Lung (tissue), 11 donors: ENCODE measurements at regions not wholly inside any gene's neighbourhood (a gene's known extent, or its start where the extent isn't known, plus 50 kb on each side); places are given as distances from the start of the nearest gene placed in this dataset.

ENCODE experiments used
- ATAC-seq: fragments of 200-7000 bp; cut with Tn5 transposase; one replicate; pipeline ENCODE4 v1.9.1; 2020; ENCODE audit warnings: moderate number of reproducible peaks; ENCODE audit not compliant: insufficient read depth, low FRiP score
- DNase-seq, 3 donors: peaks; one replicate each; pipeline ENCODE4 v3.0.0-alpha.2; 2013 to 2017
- H3K27ac ChIP-seq, 2 donors: one replicate each; pipeline ENCODE4 v1.5.1; 2013; ENCODE audit warnings: mild to moderate bottlenecking in 2 of 2, moderate library complexity in 2 of 2, control low read depth in 1 of 2, inconsistent platforms in 1 of 2, low read depth in 1 of 2, low read length in 1 of 2
- H3K27me3 ChIP-seq, 3 donors: one replicate each; pipeline ENCODE4 v1.5.1; 2013; ENCODE audit warnings: low read length in 2 of 3; ENCODE audit not compliant: control insufficient read depth in 3 of 3, insufficient read depth in 3 of 3
- H3K36me3 ChIP-seq, 4 donors: one replicate each; pipeline ENCODE4 v1.5.1; 2013; ENCODE audit warnings: low read length in 4 of 4, mild to moderate bottlenecking in 1 of 4, moderate library complexity in 1 of 4; ENCODE audit not compliant: control insufficient read depth in 4 of 4, insufficient read depth in 4 of 4
- H3K4me1 ChIP-seq, 5 donors: one replicate each; pipeline ENCODE4 v1.5.1; 2013; ENCODE audit warnings: low read length in 5 of 5, mild to moderate bottlenecking in 2 of 5, moderate library complexity in 1 of 5; ENCODE audit not compliant: control insufficient read depth in 5 of 5, insufficient read depth in 5 of 5
- H3K4me3 ChIP-seq: one replicate; pipeline ENCODE4 v1.5.1; 2013; ENCODE audit warnings: mild to moderate bottlenecking, control low read depth, moderate library complexity
- H3K9ac ChIP-seq, 2 donors: one replicate each; pipeline ENCODE4 v1.5.1; 2013; ENCODE audit warnings: low read length in 2 of 2, control low read depth in 1 of 2; ENCODE audit not compliant: insufficient read depth in 1 of 2
- H3K9me3 ChIP-seq, 4 donors: one replicate each; pipeline ENCODE4 v1.5.1; 2013; ENCODE audit warnings: low read length in 3 of 4, mild to moderate bottlenecking in 1 of 4, moderate library complexity in 1 of 4; ENCODE audit not compliant: control insufficient read depth in 4 of 4, insufficient read depth in 3 of 4
- WGBS, 2 donors: extraction: QIAGEN DNeasy Blood & Tissue Kit; methylation state at CpG; one replicate each; pipeline ENCODE4 v1.1.7; 2013; 5-methylcytosine and 5-hydroxymethylcytosine counted together
- TF ChIP-seq, protein P1 (sequence below): IDR thresholded peaks from 2 replicates; pipeline ENCODE4 v1.5.1; 2012; ENCODE audit warnings: mild to moderate bottlenecking; ENCODE audit errors: control extremely low read depth, extremely low read depth
- donor health status: control.
- donor health status: control.
- donor health status: Bipolar disorder and iron deficiency.
- donor health status: healthy.
- donor health status: DM: yes; HTN: yes; CAD: no.

GRCh38 chr20:30602424-30602823 is 655.0 kb upstream of the DEFB115 start:
- no peak for DNase-seq
- H3K4me3 ChIP-seq = no peak overlapping the region
- 75 to 83% methylated on average over 3 of the region's 3 CpGs for WGBS, 2 donors

GRCh38 chr20:30606990-30607389 is 650.5 kb upstream of the DEFB115 start:
- TF ChIP-seq, protein P1, sequence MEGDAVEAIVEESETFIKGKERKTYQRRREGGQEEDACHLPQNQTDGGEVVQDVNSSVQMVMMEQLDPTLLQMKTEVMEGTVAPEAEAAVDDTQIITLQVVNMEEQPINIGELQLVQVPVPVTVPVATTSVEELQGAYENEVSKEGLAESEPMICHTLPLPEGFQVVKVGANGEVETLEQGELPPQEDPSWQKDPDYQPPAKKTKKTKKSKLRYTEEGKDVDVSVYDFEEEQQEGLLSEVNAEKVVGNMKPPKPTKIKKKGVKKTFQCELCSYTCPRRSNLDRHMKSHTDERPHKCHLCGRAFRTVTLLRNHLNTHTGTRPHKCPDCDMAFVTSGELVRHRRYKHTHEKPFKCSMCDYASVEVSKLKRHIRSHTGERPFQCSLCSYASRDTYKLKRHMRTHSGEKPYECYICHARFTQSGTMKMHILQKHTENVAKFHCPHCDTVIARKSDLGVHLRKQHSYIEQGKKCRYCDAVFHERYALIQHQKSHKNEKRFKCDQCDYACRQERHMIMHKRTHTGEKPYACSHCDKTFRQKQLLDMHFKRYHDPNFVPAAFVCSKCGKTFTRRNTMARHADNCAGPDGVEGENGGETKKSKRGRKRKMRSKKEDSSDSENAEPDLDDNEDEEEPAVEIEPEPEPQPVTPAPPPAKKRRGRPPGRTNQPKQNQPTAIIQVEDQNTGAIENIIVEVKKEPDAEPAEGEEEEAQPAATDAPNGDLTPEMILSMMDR = no peak
- no peaks in the 10 kb centered on the region for H3K27me3 ChIP-seq
- no peaks in the 10 kb centered on the region for H3K36me3 ChIP-seq
- no peak overlapping the region for H3K4me3 ChIP-seq
- DNase-seq = no peak
- H3K9me3 ChIP-seq = peaks cover under 1 to 23% (median 8%) of the 10 kb centered on the region in 4 donors
- 66 to 82% methylated on average over 4 of the region's 4 CpGs for WGBS, 2 donors
- H3K4me1 ChIP-seq = no peaks in the 10 kb centered on the region
- H3K9ac ChIP-seq = no peak overlapping the region
- H3K27ac ChIP-seq = no peak overlapping the region
- ATAC-seq = no peak

More at GRCh38 chr20:30602424-30602823, 655.0 kb upstream of the DEFB115 start:
- TF ChIP-seq, protein P1 = no peak
- H3K9me3 ChIP-seq = peaks cover 4 to 20% (median 11%) of the 10 kb centered on the region in 4 donors
- no peaks in the 10 kb centered on the region for H3K36me3 ChIP-seq
- H3K4me1 ChIP-seq = no peaks in the 10 kb centered on the region
- no peak overlapping the region for H3K9ac ChIP-seq
- no peak overlapping the region for H3K27ac ChIP-seq
- no peak for ATAC-seq
- no peaks in the 10 kb centered on the region for H3K27me3 ChIP-seq

DNA sequence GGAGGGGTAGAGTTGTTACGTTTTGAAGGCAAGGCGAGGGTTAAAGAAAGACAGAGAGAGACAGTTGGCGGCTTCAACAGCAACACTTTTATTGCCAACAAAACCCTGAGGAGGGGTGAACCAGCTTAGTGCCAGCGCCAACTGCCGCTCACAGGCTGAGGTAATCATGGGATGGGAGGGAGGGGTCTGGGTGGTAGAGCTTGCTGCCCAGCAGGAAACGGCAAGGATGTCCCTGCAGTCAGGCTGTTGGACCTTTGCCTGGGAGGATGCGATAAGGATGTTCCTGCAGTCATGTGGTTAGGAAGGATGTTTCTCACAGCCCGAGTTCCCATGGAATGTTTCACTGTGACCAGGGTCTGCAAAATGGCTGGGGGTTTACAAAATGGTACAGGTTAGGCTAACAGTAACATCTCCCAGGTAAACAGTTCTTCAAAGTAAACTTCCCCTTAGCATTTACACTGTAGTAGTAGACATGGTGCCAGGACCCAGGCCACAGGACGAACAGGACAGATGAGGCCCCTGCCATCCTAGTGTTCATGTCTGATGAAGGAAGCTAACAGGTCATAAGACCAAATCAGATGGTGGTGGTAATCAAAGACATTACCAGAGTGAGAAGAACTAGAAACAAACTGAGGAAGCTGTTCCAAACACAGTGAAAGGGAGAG is 647.3 kb upstream of the DEFB115 start:
- H3K4me3 ChIP-seq = no peak overlapping the region
- H3K27ac ChIP-seq = no peak overlapping the region
- WGBS, 2 donors = 56 to 58% methylated on average over 9 of the region's 9 CpGs
- peaks cover 0 to 29% (median 9%) of the 10 kb centered on the region in 4 donors for H3K9me3 ChIP-seq
- no peaks in the 10 kb centered on the region for H3K27me3 ChIP-seq
- no peaks in the 10 kb centered on the region for H3K4me1 ChIP-seq
- ATAC-seq (no peak), DNase-seq (peak in 2 of 3 donors; percentile 2 to 14)
- H3K36me3 ChIP-seq = no peaks in the 10 kb centered on the region
- no peak overlapping the region for H3K9ac ChIP-seq
- TF ChIP-seq, protein P1 = no peak

- Histone ChIP-seq H3K9me3 (peaks cover 0 to 29% (median 9%) of the 10 kb centered on the region in 4 donors), H3K36me3 (no peaks in the 10 kb centered on the region), H3K9ac (no peak overlapping the region), H3K4me1 (no peaks in the 10 kb centered on the region), H3K27me3 (no peaks in the 10 kb centered on the region), H3K27ac (no peak overlapping the region), H3K4me3 (no peak overlapping the region)
- no peak for ATAC-seq
- no peak for DNase-seq
- TF ChIP-seq, protein P1 = no peak
- WGBS, 2 donors = 78 to 91% methylated on average over 4 of the region's 4 CpGs
These were observed 646.7 kb upstream of the DEFB115 start for GRCh38 chr20:30610751-30611150.
